Testis (tissue), 2 donors: ENCODE measurements at regions not wholly inside any gene's neighbourhood (a gene's known extent, or its start where the extent isn't known, plus 50 kb on each side); places are given as distances from the start of the nearest gene placed in this dataset.

ENCODE experiments used
- DNase-seq: peaks from one replicate; pipeline ENCODE4 v3.0.0-alpha.2; 2019
- H3K27ac ChIP-seq, 2 donors: fragments of 200-600 bp; sonication (generic); one replicate each; pipeline ENCODE4 v1.5.1; 2019
- H3K27me3 ChIP-seq: fragments of 200-600 bp; sonication (generic); one replicate; pipeline ENCODE4 v1.5.1; 2019
- H3K36me3 ChIP-seq: fragments of 200-600 bp; sonication (generic); one replicate; pipeline ENCODE4 v1.5.1; 2017; ENCODE audit warnings: low read depth; ENCODE audit errors: missing control alignments
- H3K4me1 ChIP-seq: fragments of 200-600 bp; sonication (generic); one replicate; pipeline ENCODE4 v1.5.1; 2019
- H3K4me3 ChIP-seq, 2 donors: fragments of 200-600 bp; sonication (generic); one replicate each; pipeline ENCODE4 v1.5.1; 2017 to 2019
- H3K9me3 ChIP-seq: fragments of 200-600 bp; sonication (generic); one replicate; pipeline ENCODE4 v1.5.1; 2017
- POLR2A ChIP-seq: fragments of 450-650 bp; IDR thresholded peaks from one replicate; pipeline ENCODE4 v1.6.1; 2017; ENCODE audit warnings: antibody characterized with exemption, mild to moderate bottlenecking, moderate library complexity
- WGBS, 2 donors: methylation state at CpG; one replicate each; pipeline ENCODE4 v1.1.5; 2018; 5-methylcytosine and 5-hydroxymethylcytosine counted together
- intact Hi-C: fragments of 100-400 bp; cut with DNase I; formaldehyde crosslinking; loops from one replicate; pipeline ENCODE4 v1.15.1; 2023; ENCODE audit warnings: low total_unique reads
- TF ChIP-seq, protein P1 (sequence below), 3 experiments: fragments of 450-650 bp in 2 of 3; fragments of 200-600 bp in 1 of 3; sonication (generic) in 1 of 3; IDR thresholded peaks; one replicate each; pipeline ENCODE4 v1.5.1; 2016 to 2019; ENCODE audit warnings: antibody characterized with exemption in 3 of 3, mild to moderate bottlenecking in 2 of 3, moderate library complexity in 1 of 3

GRCh38 chr11:128388206-128388815 lies 199.0 kb downstream of the ETS1 start:
- no peak for DNase-seq
- TF ChIP-seq POLR2A = no peak
- TF ChIP-seq, protein P1, sequence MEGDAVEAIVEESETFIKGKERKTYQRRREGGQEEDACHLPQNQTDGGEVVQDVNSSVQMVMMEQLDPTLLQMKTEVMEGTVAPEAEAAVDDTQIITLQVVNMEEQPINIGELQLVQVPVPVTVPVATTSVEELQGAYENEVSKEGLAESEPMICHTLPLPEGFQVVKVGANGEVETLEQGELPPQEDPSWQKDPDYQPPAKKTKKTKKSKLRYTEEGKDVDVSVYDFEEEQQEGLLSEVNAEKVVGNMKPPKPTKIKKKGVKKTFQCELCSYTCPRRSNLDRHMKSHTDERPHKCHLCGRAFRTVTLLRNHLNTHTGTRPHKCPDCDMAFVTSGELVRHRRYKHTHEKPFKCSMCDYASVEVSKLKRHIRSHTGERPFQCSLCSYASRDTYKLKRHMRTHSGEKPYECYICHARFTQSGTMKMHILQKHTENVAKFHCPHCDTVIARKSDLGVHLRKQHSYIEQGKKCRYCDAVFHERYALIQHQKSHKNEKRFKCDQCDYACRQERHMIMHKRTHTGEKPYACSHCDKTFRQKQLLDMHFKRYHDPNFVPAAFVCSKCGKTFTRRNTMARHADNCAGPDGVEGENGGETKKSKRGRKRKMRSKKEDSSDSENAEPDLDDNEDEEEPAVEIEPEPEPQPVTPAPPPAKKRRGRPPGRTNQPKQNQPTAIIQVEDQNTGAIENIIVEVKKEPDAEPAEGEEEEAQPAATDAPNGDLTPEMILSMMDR (IDR thresholded peaks at IDR 0.05) = no peak
- WGBS, 2 donors = 85 to 93% methylated on average over 5 of the region's 5 CpGs
- no peaks in the 10 kb centered on the region for H3K9me3 ChIP-seq
- peaks cover 7% of the 10 kb centered on the region for H3K4me1 ChIP-seq
- H3K27me3 ChIP-seq = no peaks in the 10 kb centered on the region
- no peaks in the 10 kb centered on the region for H3K36me3 ChIP-seq
- intact Hi-C loops = no loop called here
- H3K4me3 ChIP-seq = no peak overlapping the region
- no peak overlapping the region for H3K27ac ChIP-seq

DNA sequence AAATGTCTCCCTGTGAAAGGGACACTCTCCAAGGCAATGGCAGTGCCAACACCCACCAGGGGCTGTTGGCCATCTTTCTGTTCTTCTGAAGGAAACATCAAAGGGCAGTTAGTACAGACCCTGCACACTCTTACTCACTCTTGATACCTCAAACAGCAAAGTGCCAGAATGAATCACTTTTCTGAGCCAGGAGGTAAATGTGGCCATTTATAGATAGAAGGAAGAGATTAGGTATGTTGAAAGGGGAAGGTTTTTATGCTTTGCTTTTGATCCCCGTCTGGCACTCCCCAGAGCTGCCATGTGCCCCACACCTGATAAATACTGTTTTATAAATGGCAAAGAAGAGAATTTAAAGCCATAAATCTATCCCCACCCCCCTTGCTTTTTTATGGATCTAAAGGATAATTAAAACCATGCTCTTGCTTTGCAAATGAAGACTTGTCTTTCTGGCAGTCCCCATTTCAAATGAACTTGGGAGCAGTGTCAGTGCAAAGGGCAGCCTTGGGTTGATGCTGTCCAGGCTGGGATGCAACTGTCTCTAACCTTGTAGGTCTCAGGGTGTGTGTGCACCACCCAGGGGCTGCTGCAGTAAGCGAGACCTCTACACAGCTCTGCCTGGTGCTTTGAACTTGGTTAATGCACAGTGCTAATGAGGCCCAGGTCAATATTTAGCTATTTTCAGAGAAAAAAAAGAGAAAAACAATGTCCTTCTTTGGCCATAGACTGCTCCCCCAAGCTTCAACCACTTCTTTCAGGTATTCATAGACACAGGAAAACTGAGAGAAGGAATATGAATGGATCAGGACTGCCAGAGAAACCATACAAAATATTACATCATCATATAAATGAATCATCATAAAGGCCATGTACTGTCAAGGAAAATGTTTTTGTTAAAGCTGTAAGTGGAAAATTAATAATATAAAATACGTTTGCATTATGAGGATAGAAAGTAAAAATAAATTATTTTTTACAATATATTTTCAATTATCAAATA lies 207.5 kb downstream of the ETS1 start:
- DNase-seq = no peak
- intact Hi-C loops = no loop called here
- TF ChIP-seq, protein P1 (IDR thresholded peaks at IDR 0.05) = no peak
- TF ChIP-seq POLR2A = no peak
- no peaks in the 10 kb centered on the region for H3K27me3 ChIP-seq
- no peaks in the 10 kb centered on the region for H3K36me3 ChIP-seq
- H3K4me1 ChIP-seq = no peaks in the 10 kb centered on the region
- 85 to 94% methylated on average over 3 of the region's 3 CpGs for WGBS, 2 donors
- no peaks in the 10 kb centered on the region for H3K9me3 ChIP-seq
- no peak overlapping the region for H3K27ac ChIP-seq
- H3K4me3 ChIP-seq = no peak overlapping the region

DNA sequence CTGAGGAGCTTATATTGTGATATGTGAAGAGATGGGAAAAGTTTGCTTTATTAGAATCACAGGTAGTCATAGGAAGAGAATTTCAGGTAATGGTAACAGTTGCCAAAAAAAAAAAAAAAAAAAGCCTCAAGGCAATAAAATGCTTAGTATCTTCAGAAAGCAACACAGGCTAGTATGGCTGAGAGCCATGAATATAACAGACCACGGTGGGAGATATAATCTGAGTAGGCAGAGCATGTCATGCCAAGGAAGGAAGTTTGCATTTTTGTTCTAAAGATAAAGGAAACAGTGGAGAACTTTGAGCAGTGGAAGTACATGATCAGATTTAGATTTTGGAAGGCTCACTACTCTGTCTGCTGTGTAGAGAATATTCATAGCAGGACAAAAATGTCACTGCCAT lies 211.4 kb downstream of the ETS1 start:
- 11 to 20% methylated on average over 1 of the region's 1 CpG for WGBS, 2 donors
- H3K9me3 ChIP-seq = no peaks in the 10 kb centered on the region
- DNase-seq = no peak
- no peaks in the 10 kb centered on the region for H3K27me3 ChIP-seq
- H3K36me3 ChIP-seq = no peaks in the 10 kb centered on the region
- H3K4me1 ChIP-seq = no peaks in the 10 kb centered on the region
- TF ChIP-seq POLR2A = no peak
- TF ChIP-seq, protein P1 (IDR thresholded peaks at IDR 0.05) = no peak
- no peak overlapping the region for H3K27ac ChIP-seq
- intact Hi-C loops = no loop called here
- no peak overlapping the region for H3K4me3 ChIP-seq

DNA sequence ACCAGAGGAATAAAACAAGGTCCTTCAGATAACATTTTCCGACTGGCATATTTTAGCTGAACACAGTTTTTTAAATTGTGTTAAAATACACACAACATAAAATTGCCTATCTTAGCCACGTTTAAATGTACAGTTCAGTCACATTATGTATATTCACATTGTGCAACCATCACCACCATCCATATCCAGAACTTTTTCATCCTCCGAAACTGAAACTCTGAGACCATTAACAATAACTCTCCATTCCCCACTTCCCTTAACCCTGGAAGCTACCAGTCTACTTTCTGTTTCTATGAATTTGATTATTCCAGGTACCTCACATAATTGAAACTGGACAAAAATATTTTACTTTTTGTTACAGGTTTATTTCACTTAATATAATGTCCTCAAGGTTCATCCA lies 213.3 kb downstream of the ETS1 start:
- Histone ChIP-seq H3K27ac (no peak overlapping the region), H3K4me1 (no peaks in the 10 kb centered on the region), H3K9me3 (no peaks in the 10 kb centered on the region), H3K4me3 (no peak overlapping the region), H3K36me3 (no peaks in the 10 kb centered on the region), H3K27me3 (no peaks in the 10 kb centered on the region)
- intact Hi-C loops = no loop called here
- DNase-seq = no peak
- no peak for TF ChIP-seq POLR2A
- TF ChIP-seq, protein P1 (IDR thresholded peaks at IDR 0.05) = no peak
- WGBS, 2 donors = 69 to 71% methylated on average over 3 of the region's 3 CpGs
